Gastroesophageal sphincter (tissue), 3 donors: ENCODE measurements at regions not wholly inside any gene's neighbourhood (a gene's known extent, or its start where the extent isn't known, plus 50 kb on each side); places are given as distances from the start of the nearest gene placed in this dataset.

Experiments
- CTCF ChIP-seq, 4 experiments: fragments of 200-600 bp in 2 of 4; fragments of 450-650 bp in 2 of 4; sonication (generic) in 1 of 4; IDR thresholded peaks; one replicate each; pipeline ENCODE4 v1.5.1; 2017 to 2019; ENCODE audit warnings: antibody characterized with exemption in 4 of 4, mild to moderate bottlenecking in 2 of 4, moderate library complexity in 2 of 4
- EP300 ChIP-seq: sonication (generic); formaldehyde crosslinking; IDR thresholded peaks from one replicate; pipeline ENCODE4 v1.6.1; 2017; ENCODE audit warnings: antibody characterized with exemption, mild to moderate bottlenecking
- POLR2A ChIP-seq, 2 donors: fragments of 450-650 bp; IDR thresholded peaks; one replicate each; pipeline ENCODE4 v1.6.1; 2017; ENCODE audit warnings: antibody characterized with exemption in 2 of 2, mild to moderate bottlenecking in 2 of 2, moderate library complexity in 1 of 2
- POLR2AphosphoS5 ChIP-seq: sonication (generic); formaldehyde crosslinking; IDR thresholded peaks from one replicate; pipeline ENCODE4 v1.6.1; 2017; ENCODE audit warnings: antibody characterized with exemption

GRCh38 chr15:95470529-95470928 lies 860.0 kb upstream of the NR2F2 start:
- TF ChIP-seq POLR2AphosphoS5, result no peak
- no peak for TF ChIP-seq CTCF (IDR thresholded peaks at IDR 0.05)
- no peak for TF ChIP-seq EP300
- TF ChIP-seq POLR2A (IDR thresholded peaks at IDR 0.05), result no peak
